ENCODE measurements at regions not wholly inside any gene's neighbourhood (a gene's known extent, or its start where the extent isn't known, plus 50 kb on each side); places are given as distances from the start of the nearest gene placed in this dataset.

DNA sequence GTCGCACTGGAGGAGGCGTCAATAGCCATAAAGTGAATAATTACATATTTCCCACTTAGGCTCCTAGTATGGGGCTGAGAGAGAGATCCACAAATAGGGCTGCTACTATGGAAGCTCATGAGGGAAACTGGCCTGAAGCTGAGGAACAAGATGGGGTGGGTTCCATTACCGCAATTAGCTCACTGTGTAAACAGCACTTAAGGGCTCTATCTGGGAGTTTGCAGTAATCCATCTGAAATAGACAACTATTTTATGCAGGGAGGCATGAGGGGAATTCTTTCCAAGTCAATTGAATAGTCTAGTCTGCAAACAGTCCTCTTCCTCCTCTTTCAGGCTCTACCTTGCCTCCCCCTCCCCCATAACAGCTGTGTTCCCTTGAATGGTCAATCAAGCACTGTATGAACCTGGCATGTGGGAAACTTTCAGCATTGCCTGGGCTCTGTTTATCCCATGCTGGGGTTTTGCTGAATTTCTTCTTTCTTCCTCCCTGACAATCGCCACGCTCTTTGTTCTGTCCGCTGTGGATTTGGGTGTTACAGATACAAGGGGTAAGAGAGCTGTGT is 56.1 kb upstream of the MAF start:
- no peaks in the 10 kb centered on the region for H3K27me3 ChIP-seq
- peaks cover 33% of the 10 kb centered on the region for H3K4me1 ChIP-seq
- peak overlapping the region; percentile 28 for H3K4me3 ChIP-seq
- no peaks in the 10 kb centered on the region for H3K36me3 ChIP-seq
- peak; percentile 83 to 86 for DNase-seq
- no peaks in the 10 kb centered on the region for H3K9me3 ChIP-seq (replicated peaks)
- peak overlapping the region; percentile 90 for H3K27ac ChIP-seq

DNA sequence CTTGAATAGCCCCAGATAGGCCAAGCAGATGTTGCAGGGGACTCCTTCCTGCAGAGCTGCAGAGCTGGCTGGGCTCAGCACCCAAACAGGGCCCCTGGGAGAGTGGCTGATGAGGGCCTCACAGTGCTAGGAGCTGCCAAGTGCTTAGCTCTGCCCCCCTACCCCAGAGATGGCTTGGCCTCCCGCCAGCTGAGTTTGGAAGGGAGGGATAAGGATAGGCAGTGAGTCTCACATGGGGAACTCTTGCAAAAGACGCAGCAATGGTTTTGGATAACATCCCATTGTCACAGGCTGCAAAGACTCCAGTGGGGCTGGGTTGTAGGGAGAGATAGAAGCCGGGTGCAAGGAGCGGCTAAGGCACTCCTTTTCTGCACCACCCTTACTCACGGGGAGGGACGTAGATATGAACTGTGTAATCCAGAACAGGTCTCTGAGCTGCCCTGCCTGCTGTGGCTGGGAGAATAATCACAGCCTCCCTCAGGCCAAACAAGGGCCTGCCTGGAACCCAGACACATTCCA is 52.9 kb upstream of the MAF start:
- DNase-seq: peak; percentile 70 to 73
- H3K9me3 ChIP-seq (replicated peaks): no peaks in the 10 kb centered on the region
- H3K4me3 ChIP-seq: no peak overlapping the region
- peaks cover 40% of the 10 kb centered on the region for H3K4me1 ChIP-seq
- no peaks in the 10 kb centered on the region for H3K36me3 ChIP-seq
- H3K27ac ChIP-seq: no peak overlapping the region
- no peaks in the 10 kb centered on the region for H3K27me3 ChIP-seq

DNA sequence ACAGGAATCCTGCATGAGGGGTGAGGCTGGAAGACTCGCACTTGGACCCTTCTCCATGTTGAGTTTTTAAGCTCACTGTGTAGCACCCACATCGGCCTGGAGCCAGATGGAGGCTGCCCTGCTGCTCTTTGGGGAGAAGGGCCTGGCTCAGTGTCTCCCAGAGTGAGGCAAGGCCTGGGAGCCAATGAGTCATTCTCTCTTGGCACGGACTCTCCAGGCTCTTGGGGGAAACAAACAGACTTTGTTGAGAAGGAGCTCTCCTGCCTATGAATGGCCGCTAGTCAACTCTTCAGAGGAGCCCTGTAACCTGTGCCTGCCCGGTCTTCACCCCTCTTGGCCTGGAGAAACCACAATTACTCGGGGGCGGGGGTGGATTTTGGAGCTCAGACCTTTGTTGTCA is 50.8 kb upstream of the MAF start:
- H3K27ac ChIP-seq: no peak overlapping the region
- no peaks in the 10 kb centered on the region for H3K9me3 ChIP-seq (replicated peaks)
- peak; percentile 26 to 50 for DNase-seq
- H3K4me3 ChIP-seq: no peak overlapping the region
- peaks cover 34% of the 10 kb centered on the region for H3K4me1 ChIP-seq
- no peaks in the 10 kb centered on the region for H3K36me3 ChIP-seq
- no peaks in the 10 kb centered on the region for H3K27me3 ChIP-seq

Data from SJCRH30 (cell line).